22Rv1 (cell line): ENCODE measurements at regions not wholly inside any gene's neighbourhood (a gene's known extent, or its start where the extent isn't known, plus 50 kb on each side); places are given as distances from the start of the nearest gene placed in this dataset.

Source experiments
- CTCF ChIP-seq: fragments of 450-650 bp; IDR thresholded peaks from 2 replicates; pipeline ENCODE4 v1.5.1; 2017; ENCODE audit warnings: mild to moderate bottlenecking
- ZFX ChIP-seq: fragments of 450-650 bp; IDR thresholded peaks from 2 replicates; pipeline ENCODE4 v1.6.1; 2017; ENCODE audit warnings: antibody characterized with exemption, borderline replicate concordance

GRCh38 chr11:96642583-96642982 lies 252.8 kb downstream of the JRKL start:
- TF ChIP-seq CTCF = no peak
- no peak for TF ChIP-seq ZFX
